GM12878 (cell line): ENCODE measurements at regions not wholly inside any gene's neighbourhood (a gene's known extent, or its start where the extent isn't known, plus 50 kb on each side); places are given as distances from the start of the nearest gene placed in this dataset.

Experiments
- ATAC-seq: fragments of 200-7000 bp; cut with Tn5 transposase; 3 replicates; pipeline ENCODE4 v1.9.1; 2020; ENCODE audit warnings: mild to moderate bottlenecking, moderate library complexity
- BruUV-seq: library from RNA; stranded (reverse); fragments of 400-500 nt; replicated peaks from 2 replicates; lab custom pipeline; 2021; lab: Mats Ljungman, UMichigan
- CTCF ChIA-PET: fragments of 300-600 bp; sonication (Branson Sonifier 250); formaldehyde crosslinking; extraction: SDS; loops from one replicate; lab custom pipeline; 2021; ENCODE audit warnings: inconsistent platforms; lab: Yijun Ruan, JAX
- POLR2A ChIA-PET: fragments of 350-600 bp; formaldehyde crosslinking; extraction: SDS; loops from one replicate; lab custom pipeline; 2021; ENCODE audit warnings: inconsistent platforms; lab: Charles Lee
- RAD21 ChIA-PET: fragments of 300-600 bp; sonication (Branson Sonifier 250); formaldehyde crosslinking; loops from one replicate; lab custom pipeline; 2023; ENCODE audit warnings: antibody characterized with exemption; ENCODE audit not compliant: unreplicated experiment; lab: Charles Lee
- SMC1A ChIA-PET: fragments of 300-600 bp; sonication (Branson Sonifier 250); formaldehyde crosslinking; loops from one replicate; lab custom pipeline; 2023; ENCODE audit not compliant: unreplicated experiment, uncharacterized antibody; lab: Charles Lee
- DNase-seq: peaks from one replicate; pipeline ENCODE4 v3.0.0-alpha.2; 2011; ENCODE audit warnings: low read depth, low spot score
- FAIRE-seq: peaks from 3 replicates; lab custom pipeline; 2011; peaks lifted over from hg19 to GRCh38; lab: Jason Lieb, UNC
- H2AFZ ChIP-seq: 2 replicates; pipeline ENCODE4 v1.6.0; 2011; ENCODE audit warnings: low read depth, low read length, control low read depth; ENCODE audit not compliant: control insufficient read depth
- H3K27ac ChIP-seq: 2 replicates; pipeline ENCODE4 v1.5.1; 2011; ENCODE audit warnings: control low read depth; ENCODE audit not compliant: control insufficient read depth, insufficient read depth
- H3K27me3 ChIP-seq, 2 experiments: replicated peaks in 1 of 2; 2 replicates each; pipeline versions ENCODE4 v1.6.0 to v1.6.1; 2011; ENCODE audit warnings: low read length in 1 of 2; ENCODE audit not compliant: control insufficient read depth in 2 of 2, insufficient read depth in 2 of 2
- H3K36me3 ChIP-seq, 2 experiments: 2 replicates each; pipeline ENCODE4 v1.5.1; 2011; ENCODE audit warnings: low read length in 1 of 2; ENCODE audit not compliant: control insufficient read depth in 2 of 2, insufficient read depth in 2 of 2
- H3K4me1 ChIP-seq: 2 replicates; pipeline ENCODE4 v1.6.1; 2011; ENCODE audit warnings: mild to moderate bottlenecking, low read length, moderate library complexity, mixed read lengths; ENCODE audit not compliant: control insufficient read depth, insufficient read depth
- H3K4me2 ChIP-seq: 2 replicates; pipeline ENCODE4 v1.6.0; 2011; ENCODE audit warnings: control low read depth; ENCODE audit not compliant: control insufficient read depth, insufficient read depth
- H3K4me3 ChIP-seq: fragments of 200-600 bp; sonication (generic); 2 replicates; pipeline ENCODE4 v1.5.1; 2016
- H3K79me2 ChIP-seq: 2 replicates; pipeline ENCODE4 v1.6.0; 2011; ENCODE audit warnings: low read length; ENCODE audit not compliant: control insufficient read depth, insufficient read depth
- H3K9ac ChIP-seq: 2 replicates; pipeline ENCODE4 v1.8.0; 2011; ENCODE audit warnings: low read length, control low read depth, mixed read lengths; ENCODE audit not compliant: control insufficient read depth, insufficient read depth
- H3K9me3 ChIP-seq: replicated peaks from 3 replicates; pipeline ENCODE4 v1.5.1; 2011; ENCODE audit warnings: mild to moderate bottlenecking, low read length; ENCODE audit not compliant: control insufficient read depth, insufficient read depth
- H4K20me1 ChIP-seq: 2 replicates; pipeline ENCODE4 v1.6.0; 2011; ENCODE audit not compliant: control insufficient read depth, insufficient read depth
- CEBPZ ChIP-seq: fragments of 150-350 bp; IDR thresholded peaks from 2 replicates; pipeline ENCODE4 v1.6.1; 2016; ENCODE audit warnings: low read depth, low read length
- E4F1 ChIP-seq: fragments of 450-650 bp; IDR thresholded peaks from 2 replicates; pipeline ENCODE4 v1.6.1; 2018; ENCODE audit warnings: borderline replicate concordance, mild to moderate bottlenecking; ENCODE audit not compliant: partially characterized antibody
- IRF4 ChIP-seq: IDR thresholded peaks from 2 replicates; pipeline ENCODE4 v1.6.1; 2011; ENCODE audit warnings: low read depth, low read length
- WGBS: methylation state at CpG from one replicate; pipeline ENCODE4 v1.1.6; 2016; ENCODE audit warnings: low lambda C conversion rate; ENCODE audit not compliant: insufficient replicate concordance, insufficient coverage; ENCODE audit errors: missing lambda C conversion rate; 5-methylcytosine and 5-hydroxymethylcytosine counted together
- in situ Hi-C: fragments of 300-500 bp; cut with MboI; formaldehyde crosslinking; loops from 9 replicates; pipeline ENCODE4 v1.14.3; 2018; ENCODE audit warnings: mixed read lengths
- intact Hi-C: fragments of 100-400 bp; cut with micrococcal nuclease; formaldehyde crosslinking; loops from one replicate; pipeline ENCODE4 v1.14.2; 2022; ENCODE audit not compliant: unreplicated experiment

- ATAC-seq (no peak), DNase-seq (no peak), FAIRE-seq (no peak)
- no peaks in the 10 kb centered on the region for H3K79me2 ChIP-seq
- peaks cover 3% of the 10 kb centered on the region; the same call in 1 of the 2 replicates for H3K4me1 ChIP-seq
- H3K4me3 ChIP-seq: no peak overlapping the region
- peak overlapping the region; percentile 30; the same call in 1 of the 2 replicates for H3K4me2 ChIP-seq
- WGBS: 42% methylated on average over 15 of the region's 15 CpGs
- CTCF ChIA-PET: interaction anchor here (0.8 to 1.4 kb wide), 4 partner anchors 8 to 218 kb away, joined by 3 read pairs; no protein-coding TSS in a partner anchor
- SMC1A ChIA-PET: no interaction called here
- in situ Hi-C loops (no loop called here), intact Hi-C loops (no loop called here)
- no peaks in the 10 kb centered on the region; a peak in 1 of 4 replicates for H3K27me3 ChIP-seq
- POLR2A ChIA-PET: no interaction called here
- peak overlapping the region; percentile 47 for H2AFZ ChIP-seq
- BruUV-seq: no TSS peak
- H3K27ac ChIP-seq: no peak overlapping the region
- no peak for TF ChIP-seq CEBPZ
- TF ChIP-seq E4F1: no peak
- TF ChIP-seq IRF4: no peak
- H3K9ac ChIP-seq: no peak overlapping the region
- RAD21 ChIA-PET: interaction anchor here (0.6 kb wide), 1 partner anchor 141 kb away, joined by 3 read pairs; no protein-coding TSS in a partner anchor
- H3K36me3 ChIP-seq: no peaks in the 10 kb centered on the region
- no peaks in the 10 kb centered on the region for H4K20me1 ChIP-seq
- H3K9me3 ChIP-seq: no peaks in the 10 kb centered on the region; the same call in 2 of the 3 replicates
These were observed 71.9 kb upstream of the TOP1 start for GRCh38 chr20:40956542-40957264.
